ENCODE measurements at regions not wholly inside any gene's neighbourhood (a gene's known extent, or its start where the extent isn't known, plus 50 kb on each side); places are given as distances from the start of the nearest gene placed in this dataset.

GRCh38 chr14:97301931-97302559, 504.9 kb downstream of the VRK1 start:
- TF ChIP-seq POLR2A (IDR thresholded peaks at IDR 0.05; ENCODE audit: low read depth): no peak
- no peak for TF ChIP-seq CTCF (IDR thresholded peaks at IDR 0.05)
- no peak for TF ChIP-seq POLR2AphosphoS5 (IDR thresholded peaks at IDR 0.05)
